NCI-H2196 (cell line): ENCODE measurements at regions not wholly inside any gene's neighbourhood (a gene's known extent, or its start where the extent isn't known, plus 50 kb on each side); places are given as distances from the start of the nearest gene placed in this dataset.

ENCODE experiments used
- DNase-seq: peaks from one replicate; lab custom pipeline; 2025; ENCODE audit not compliant: unreplicated experiment; lab: John Stamatoyannopoulos, UW

- no peak for DNase-seq
Measured at GRCh38 chr18:41466436-41467160, 488.4 kb upstream of the PIK3C3 start.

- no peak for DNase-seq
Measured at GRCh38 chr18:41465386-41465785, 489.6 kb upstream of the PIK3C3 start.

- no peak for DNase-seq
Measured at GRCh38 chr18:41464278-41464677, 490.8 kb upstream of the PIK3C3 start.

- DNase-seq = no peak
Measured at GRCh38 chr18:41462946-41463345, 492.1 kb upstream of the PIK3C3 start.

DNA sequence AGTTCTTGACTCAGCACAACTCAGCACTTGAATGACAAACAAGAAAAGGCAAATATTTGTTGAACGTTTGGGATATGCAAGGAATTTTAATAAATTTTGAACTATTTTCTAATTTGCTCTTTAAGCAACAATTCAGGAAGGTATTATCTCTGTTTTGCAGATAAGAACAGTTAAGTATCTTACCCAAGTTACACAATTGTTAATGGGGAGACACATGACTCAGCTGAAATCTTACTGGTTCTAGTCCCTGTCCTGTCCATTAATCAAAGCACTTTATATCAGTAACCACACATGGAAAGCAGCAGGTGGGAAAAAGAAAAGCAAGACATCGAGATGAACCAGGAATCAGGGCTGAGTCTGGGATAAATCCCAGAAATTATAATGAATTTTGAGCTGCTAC is 493.9 kb upstream of the PIK3C3 start:
- no peak for DNase-seq

DNA sequence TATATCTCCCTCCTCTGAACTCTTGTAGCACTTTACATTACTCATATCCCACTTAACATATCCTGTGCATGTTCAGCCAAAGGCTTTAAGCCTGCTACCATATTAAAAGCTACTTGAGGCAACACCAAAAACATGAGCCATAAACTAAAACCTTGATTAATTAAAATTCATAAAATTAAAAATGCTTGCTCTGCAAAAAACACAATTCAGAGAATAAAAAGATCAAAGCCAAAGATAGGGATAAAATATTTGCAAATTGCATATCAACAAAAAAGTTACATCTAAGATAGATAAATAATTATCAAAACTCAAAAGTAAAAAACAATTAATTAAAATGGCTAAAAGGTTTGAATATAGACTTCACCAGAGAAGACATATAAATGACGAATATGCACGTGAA is 495.4 kb upstream of the PIK3C3 start:
- no peak for DNase-seq

DNA sequence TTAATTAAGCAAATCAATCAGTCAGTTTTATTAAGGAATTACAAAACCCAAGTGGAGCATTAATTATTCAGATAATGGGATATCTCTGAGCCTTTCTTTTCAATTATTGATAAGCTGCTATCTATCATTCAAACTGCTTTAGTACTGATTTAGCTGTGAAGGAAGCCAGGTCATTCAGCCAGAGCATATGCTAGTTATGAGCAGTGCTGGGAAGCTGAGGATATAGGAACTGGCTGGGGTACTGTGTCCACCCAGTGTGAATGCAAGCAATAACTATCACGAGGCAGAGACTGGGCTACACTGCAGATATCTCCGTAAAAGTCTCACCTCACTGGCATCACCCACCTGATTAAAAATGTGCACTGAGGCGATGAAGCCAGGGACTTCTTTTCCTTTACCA is 496.7 kb upstream of the PIK3C3 start:
- no peak for DNase-seq

GRCh38 chr18:41457765-41458326 is 497.2 kb upstream of the PIK3C3 start:
- no peak for DNase-seq

- DNase-seq = no peak
Measured at GRCh38 chr18:41456831-41457230, 498.2 kb upstream of the PIK3C3 start.

- no peak for DNase-seq
Measured at GRCh38 chr18:41449612-41450011, 505.4 kb upstream of the PIK3C3 start.

- no peak for DNase-seq
Measured at GRCh38 chr18:41444943-41445342, 510.1 kb upstream of the PIK3C3 start.

- no peak for DNase-seq
Measured at GRCh38 chr18:41436772-41437171, 518.3 kb upstream of the PIK3C3 start.

GRCh38 chr18:41418598-41418997 is 536.4 kb upstream of the PIK3C3 start:
- DNase-seq = no peak

DNA sequence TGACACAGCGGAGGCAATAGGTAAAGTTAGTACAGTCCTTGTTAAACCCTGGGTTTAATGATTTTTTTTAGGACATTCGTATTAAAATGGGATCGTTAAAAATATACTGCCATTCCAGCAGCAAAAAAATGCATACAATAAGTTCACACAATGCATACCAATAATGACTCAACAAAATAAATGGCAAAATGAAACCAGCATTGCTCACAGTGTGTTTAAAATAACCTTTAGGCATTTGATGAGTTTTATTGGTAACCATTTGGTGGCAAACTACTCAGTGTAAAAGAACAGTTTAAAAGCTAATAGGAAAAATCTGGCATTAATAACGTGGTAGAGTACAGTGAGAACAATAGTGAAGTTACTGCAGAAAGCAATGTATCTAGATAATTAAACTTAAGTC is 539.0 kb upstream of the PIK3C3 start:
- no peak for DNase-seq

DNA sequence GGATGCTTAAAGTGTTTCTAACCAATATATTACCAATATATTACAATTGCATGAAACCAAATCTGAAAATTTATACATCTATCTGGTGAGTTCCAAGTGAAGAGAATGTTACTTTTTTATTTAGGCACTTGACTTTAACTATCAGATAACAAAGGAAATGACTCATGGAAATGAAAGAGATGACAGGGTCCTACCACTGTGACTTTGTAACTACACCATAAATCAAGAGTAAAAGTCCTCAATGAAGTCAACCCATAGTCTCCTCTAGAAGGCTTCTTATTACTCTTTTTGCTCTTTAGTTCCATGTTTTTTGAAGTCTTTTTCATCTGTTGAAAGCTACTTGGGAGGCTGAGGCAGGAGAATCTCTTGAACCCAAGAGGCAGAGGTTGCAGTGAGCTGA is 545.0 kb upstream of the PIK3C3 start:
- DNase-seq = no peak

- no peak for DNase-seq
Measured at GRCh38 chr18:41406834-41407233, 548.2 kb upstream of the PIK3C3 start.

GRCh38 chr18:41396861-41397260 is 558.2 kb upstream of the PIK3C3 start:
- no peak for DNase-seq

DNA sequence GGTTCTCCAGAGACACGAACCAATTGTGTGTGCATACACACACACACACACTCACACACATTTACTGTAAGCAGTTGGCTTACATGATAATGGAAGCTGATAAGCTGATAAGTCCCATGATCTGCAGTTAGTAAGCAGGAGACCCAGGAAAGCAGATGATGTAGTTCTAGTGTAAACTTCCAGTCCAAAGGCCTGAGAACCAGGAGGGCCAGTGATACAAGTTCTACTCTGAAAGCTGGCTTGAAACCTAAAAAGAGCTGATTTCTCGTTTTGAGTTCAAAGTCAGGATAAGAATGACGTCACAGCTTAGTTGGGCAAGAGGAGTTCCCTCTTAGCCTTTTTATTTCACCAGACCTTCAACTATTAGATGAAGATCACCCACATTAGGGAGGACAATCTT is 558.8 kb upstream of the PIK3C3 start:
- DNase-seq = no peak

GRCh38 chr18:41395695-41396094 is 559.3 kb upstream of the PIK3C3 start:
- DNase-seq = no peak

DNA sequence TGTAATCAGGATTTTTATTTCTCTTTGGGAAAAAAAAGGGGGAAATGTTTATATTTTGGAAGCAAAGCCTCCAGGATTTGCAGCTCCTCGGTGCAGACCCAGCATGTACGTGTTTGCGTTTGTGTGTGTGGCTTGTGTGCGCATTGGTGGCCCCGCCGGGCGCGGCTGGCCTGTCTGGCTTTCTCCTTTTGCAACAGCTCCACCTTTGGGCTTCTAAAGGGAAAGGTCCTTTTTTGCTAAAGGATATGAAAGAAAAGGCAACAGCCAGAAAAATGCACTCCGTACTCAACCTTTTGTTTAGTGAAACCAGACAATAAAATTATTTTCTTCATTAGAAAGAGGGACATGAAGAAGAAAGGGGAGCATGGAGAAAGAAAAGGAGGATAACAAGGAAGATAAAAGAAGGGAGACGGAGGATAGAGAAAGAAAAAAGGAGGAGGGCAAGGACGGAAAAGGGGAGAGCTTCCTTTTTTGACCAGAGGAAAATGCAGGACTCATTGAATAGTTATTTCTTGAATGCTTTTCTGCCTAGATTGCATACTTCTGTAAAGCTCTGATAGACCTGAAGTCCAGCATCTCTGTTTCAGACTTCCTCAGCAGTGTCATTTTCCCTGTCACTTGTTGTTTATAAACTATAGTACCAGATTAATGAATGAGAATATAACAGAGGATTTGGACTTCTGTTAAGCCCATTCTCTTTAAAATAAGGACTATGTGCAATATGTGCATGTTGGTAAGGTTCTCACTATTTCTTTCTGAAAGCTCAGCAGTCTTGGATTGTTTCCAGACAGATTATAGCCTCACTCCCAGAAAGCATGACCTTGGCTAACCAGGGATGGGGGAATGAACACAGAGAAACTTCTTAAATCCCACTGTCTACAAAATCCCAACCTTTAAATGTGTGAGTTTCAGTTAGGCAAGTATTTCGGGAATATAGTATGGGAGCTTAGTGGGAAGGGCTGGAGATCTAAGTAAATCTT is 563.1 kb upstream of the PIK3C3 start:
- peak; percentile 66 for DNase-seq

- no peak for DNase-seq
Measured at GRCh38 chr18:41390309-41390708, 564.7 kb upstream of the PIK3C3 start.

- DNase-seq = no peak
Measured at GRCh38 chr18:41378598-41378997, 576.4 kb upstream of the PIK3C3 start.
